Gastroesophageal sphincter (tissue), 4 donors: ENCODE measurements at regions not wholly inside any gene's neighbourhood (a gene's known extent, or its start where the extent isn't known, plus 50 kb on each side); places are given as distances from the start of the nearest gene placed in this dataset.

Experiments used
- ATAC-seq: fragments of 150-250 bp; one replicate; pipeline ENCODE4 v1.9.1; 2016; ENCODE audit warnings: mild to moderate bottlenecking, moderate library complexity
- H3K27ac ChIP-seq, 4 donors: fragments of 200-600 bp; sonication (generic) in 3 of 4; 1 replicate in 3 of 4; 2 replicates in 1 of 4; pipeline ENCODE4 v1.5.1; 2016 to 2019
- H3K27me3 ChIP-seq: fragments of 200-600 bp; sonication (generic); one replicate; pipeline ENCODE4 v1.5.1; 2019
- H3K36me3 ChIP-seq, 2 donors: fragments of 200-600 bp; sonication (generic); one replicate each; pipeline ENCODE4 v1.5.1; 2019; ENCODE audit warnings: control low read depth in 1 of 2
- H3K4me1 ChIP-seq, 3 donors: fragments of 200-600 bp; sonication (generic); 1 replicate in 2 of 3; 2 replicates in 1 of 3; pipeline ENCODE4 v1.5.1; 2016 to 2019; ENCODE audit warnings: control low read depth in 2 of 3
- H3K4me3 ChIP-seq, 2 donors: fragments of 200-600 bp; sonication (generic); one replicate each; pipeline ENCODE4 v1.5.1; 2019; ENCODE audit warnings: mild to moderate bottlenecking in 1 of 2, moderate library complexity in 1 of 2
- H3K9me3 ChIP-seq, 3 donors: fragments of 200-600 bp; sonication (generic); one replicate each; pipeline ENCODE4 v1.5.1; 2017 to 2019; ENCODE audit warnings: control low read depth in 2 of 3
- CTCF ChIP-seq, 4 experiments: fragments of 200-600 bp in 2 of 4; fragments of 450-650 bp in 2 of 4; sonication (generic) in 1 of 4; IDR thresholded peaks; one replicate each; pipeline ENCODE4 v1.5.1; 2017 to 2019; ENCODE audit warnings: antibody characterized with exemption in 4 of 4, mild to moderate bottlenecking in 2 of 4, moderate library complexity in 2 of 4
- EP300 ChIP-seq: sonication (generic); formaldehyde crosslinking; IDR thresholded peaks from one replicate; pipeline ENCODE4 v1.6.1; 2017; ENCODE audit warnings: antibody characterized with exemption, mild to moderate bottlenecking
- POLR2A ChIP-seq, 2 donors: fragments of 450-650 bp; IDR thresholded peaks; one replicate each; pipeline ENCODE4 v1.6.1; 2017; ENCODE audit warnings: antibody characterized with exemption in 2 of 2, mild to moderate bottlenecking in 2 of 2, moderate library complexity in 1 of 2
- POLR2AphosphoS5 ChIP-seq: sonication (generic); formaldehyde crosslinking; IDR thresholded peaks from one replicate; pipeline ENCODE4 v1.6.1; 2017; ENCODE audit warnings: antibody characterized with exemption
- WGBS, 2 donors: methylation state at CpG; one replicate each; pipeline ENCODE4 v1.1.5; 2018; ENCODE audit warnings: low coverage in 1 of 2; 5-methylcytosine and 5-hydroxymethylcytosine counted together

GRCh38 chr3:14297305-14297704 lies 105.1 kb upstream of the SLC6A6 start:
- ATAC-seq = no peak
- H3K27ac ChIP-seq = peak overlapping the region in 3 of 4 donors; percentile 58 to 69 (median 68)
- H3K36me3 ChIP-seq = no peaks in the 10 kb centered on the region
- H3K4me1 ChIP-seq = peaks cover 0 to 16% (median 9%) of the 10 kb centered on the region in 3 donors
- peak overlapping the region in 1 of 2 donors; percentile 14 for H3K4me3 ChIP-seq
- WGBS, 2 donors = 64 to 100% methylated on average over 2 to 7 of the region's 8 CpGs
- no peak for TF ChIP-seq POLR2A (IDR thresholded peaks at IDR 0.05)
- no peak for TF ChIP-seq EP300
- no peak for TF ChIP-seq POLR2AphosphoS5
- TF ChIP-seq CTCF (IDR thresholded peaks at IDR 0.05) = no peak
- peaks cover 6% of the 10 kb centered on the region for H3K27me3 ChIP-seq
- no peaks in the 10 kb centered on the region for H3K9me3 ChIP-seq

GRCh38 chr3:14297784-14298236 lies 104.6 kb upstream of the SLC6A6 start:
- peak; percentile 62 for ATAC-seq
- Histone ChIP-seq H3K36me3 (no peaks in the 10 kb centered on the region), H3K4me3 (peak overlapping the region in 1 of 2 donors; percentile 14), H3K27ac (peak overlapping the region in 3 of 4 donors; percentile 58 to 69 (median 68)), H3K27me3 (peaks cover 6% of the 10 kb centered on the region), H3K9me3 (no peaks in the 10 kb centered on the region), H3K4me1 (peaks cover 0 to 16% (median 9%) of the 10 kb centered on the region in 3 donors)
- WGBS, 2 donors = 28 to 43% methylated on average over 3 of the region's 37 CpGs
- TF ChIP-seq POLR2AphosphoS5 (peak; percentile 50), CTCF (IDR thresholded peaks at IDR 0.05) (no peak)

- H3K27me3 ChIP-seq = peaks cover 6% of the 10 kb centered on the region
- no peak overlapping the region for H3K4me3 ChIP-seq
- no CpG with 5 or more reads among the region's 5 CpGs for WGBS, 2 donors
- no peak for TF ChIP-seq EP300
- no peak for TF ChIP-seq CTCF (IDR thresholded peaks at IDR 0.05)
- no peak for TF ChIP-seq POLR2AphosphoS5
- H3K9me3 ChIP-seq = no peaks in the 10 kb centered on the region
- peaks cover 0 to 16% (median 9%) of the 10 kb centered on the region in 3 donors for H3K4me1 ChIP-seq
- peak overlapping the region in 3 of 4 donors; percentile 58 to 69 (median 68) for H3K27ac ChIP-seq
- no peaks in the 10 kb centered on the region for H3K36me3 ChIP-seq
- ATAC-seq = no peak
Measured at GRCh38 chr3:14298442-14298841, 104.0 kb upstream of the SLC6A6 start.

GRCh38 chr3:14298991-14299555 lies 103.3 kb upstream of the SLC6A6 start:
- 92% methylated on average over 2 of the region's 8 CpGs; no CpG with 5 or more reads in 1 of the 2 donors for WGBS, 2 donors
- H3K36me3 ChIP-seq = no peaks in the 10 kb centered on the region
- peak overlapping the region in 1 of 4 donors; percentile 69 for H3K27ac ChIP-seq
- H3K4me3 ChIP-seq = no peak overlapping the region
- TF ChIP-seq CTCF (IDR thresholded peaks at IDR 0.05) = no peak
- TF ChIP-seq POLR2AphosphoS5 = no peak
- no peak for TF ChIP-seq EP300
- TF ChIP-seq POLR2A (IDR thresholded peaks at IDR 0.05) = no peak
- ATAC-seq = no peak
- no peaks in the 10 kb centered on the region for H3K9me3 ChIP-seq
- H3K4me1 ChIP-seq = peaks cover 0 to 19% (median 9%) of the 10 kb centered on the region in 3 donors
- peaks cover 6% of the 10 kb centered on the region for H3K27me3 ChIP-seq

GRCh38 chr3:14299767-14300166 lies 102.6 kb upstream of the SLC6A6 start:
- peak overlapping the region in 1 of 4 donors; percentile 69 for H3K27ac ChIP-seq
- peaks cover 0 to 25% (median 9%) of the 10 kb centered on the region in 3 donors for H3K4me1 ChIP-seq
- no peak for ATAC-seq
- WGBS, 2 donors = 75 to 81% methylated on average over 3 to 4 of the region's 5 CpGs
- H3K27me3 ChIP-seq = peaks cover 6% of the 10 kb centered on the region
- H3K36me3 ChIP-seq = no peaks in the 10 kb centered on the region
- H3K4me3 ChIP-seq = no peak overlapping the region
- no peaks in the 10 kb centered on the region for H3K9me3 ChIP-seq
- TF ChIP-seq POLR2A (IDR thresholded peaks at IDR 0.05) (no peak), CTCF (IDR thresholded peaks at IDR 0.05) (no peak), EP300 (no peak), POLR2AphosphoS5 (no peak)
